ENCODE measurements at regions not wholly inside any gene's neighbourhood (a gene's known extent, or its start where the extent isn't known, plus 50 kb on each side); places are given as distances from the start of the nearest gene placed in this dataset.
A peak's percentile ranks its signal among the peaks of the same experiment; 100 is the strongest.

GRCh38 chr5:67969176-67969575, 246.4 kb upstream of the PIK3R1 start:
- H3K9me3 ChIP-seq (replicated peaks in 1 of 2; ENCODE audit: control insufficient read depth in 2 of 2, insufficient read depth in 1 of 2, low read depth in 1 of 2, low read length in 2 of 2) = no peaks in the 10 kb centered on the region
- H3K4ac ChIP-seq (ENCODE audit: low read length) = no peak overlapping the region
- WGBS, 2 donors (ENCODE audit: extremely low coverage in 2 of 2, insufficient read length in 2 of 2, insufficient replicate concordance in 1 of 2) = no CpG with 5 or more reads among the region's 2 CpGs
- no peak overlapping the region for H2AK5ac ChIP-seq (ENCODE audit: low read depth, low read length)
- no peak overlapping the region for H3K14ac ChIP-seq (ENCODE audit: low read length)
- H2BK120ac ChIP-seq (ENCODE audit: low read depth, low read length) = no peak overlapping the region
- H4K8ac ChIP-seq (ENCODE audit: low read depth, low read length) = no peak overlapping the region
- H2AFZ ChIP-seq (ENCODE audit: low read length) = no peak overlapping the region
- H3K27ac ChIP-seq (replicated peaks; ENCODE audit: low read length) = no peak overlapping the region
- no peak overlapping the region for H4K91ac ChIP-seq (ENCODE audit: low read depth, low read length, poor library complexity)
- no peaks in the 10 kb centered on the region for H3K36me3 ChIP-seq (replicated peaks in 1 of 2; ENCODE audit: control insufficient read depth in 2 of 2, insufficient read depth in 2 of 2, low read length in 2 of 2)
- H2BK5ac ChIP-seq (ENCODE audit: low read length) = no peak overlapping the region
- no peak overlapping the region for H2BK12ac ChIP-seq (ENCODE audit: low read length)
- no peak overlapping the region for H3K4me3 ChIP-seq (ENCODE audit: low read length in 2 of 2)
- DNase-seq (ENCODE audit: low spot score) = no peak
- H3K27me3 ChIP-seq (ENCODE audit: control insufficient read depth in 3 of 3, insufficient read depth in 3 of 3, low read depth in 1 of 3, low read length in 3 of 3) = no peaks in the 10 kb centered on the region
- H3K79me1 ChIP-seq (ENCODE audit: low read depth, low read length) = no peaks in the 10 kb centered on the region
- H3K9ac ChIP-seq (ENCODE audit: low read depth, low read length, poor library complexity) = no peak overlapping the region
- no peak overlapping the region for H3K18ac ChIP-seq (ENCODE audit: low read length)
- H3K23ac ChIP-seq (ENCODE audit: low read depth, low read length, poor library complexity) = no peak overlapping the region
- H3K4me2 ChIP-seq (ENCODE audit: insufficient read depth, low read length, poor library complexity, severe bottlenecking) = no peak overlapping the region
- no peak overlapping the region for H2BK15ac ChIP-seq (ENCODE audit: low read length)
- peaks cover 0 to 1% of the 10 kb centered on the region in 2 donors for H3K4me1 ChIP-seq (ENCODE audit: control insufficient read depth in 2 of 2, insufficient read depth in 1 of 2, low read depth in 1 of 2, low read length in 2 of 2)

DNA sequence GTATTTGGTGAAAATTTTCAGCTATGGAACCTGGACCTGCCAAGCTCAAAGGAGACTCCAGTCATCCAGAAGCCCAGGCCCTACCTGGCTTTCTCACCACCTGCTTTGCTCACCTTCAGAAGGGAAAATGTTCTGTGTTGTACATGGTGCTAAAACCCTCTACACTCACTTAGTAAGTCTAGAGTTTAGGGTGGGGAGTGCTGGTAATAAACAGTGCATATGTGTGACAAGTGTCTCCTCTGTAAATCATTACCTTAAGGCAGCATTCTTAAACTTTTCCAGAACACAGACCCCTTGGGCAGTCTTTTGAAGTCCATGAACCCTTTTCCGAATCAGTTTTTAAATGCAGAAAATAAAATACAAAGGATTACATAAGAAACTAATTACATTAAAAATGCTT, 248.8 kb upstream of the PIK3R1 start:
- H3K27me3 ChIP-seq (ENCODE audit: control insufficient read depth in 3 of 3, insufficient read depth in 3 of 3, low read depth in 1 of 3, low read length in 3 of 3) = no peaks in the 10 kb centered on the region
- no peak overlapping the region for H3K4ac ChIP-seq (ENCODE audit: low read length)
- no peak overlapping the region for H4K91ac ChIP-seq (ENCODE audit: low read depth, low read length, poor library complexity)
- WGBS, 2 donors (ENCODE audit: extremely low coverage in 2 of 2, insufficient read length in 2 of 2, insufficient replicate concordance in 1 of 2) = no CpG with 5 or more reads among the region's 1 CpG
- H3K9ac ChIP-seq (ENCODE audit: low read depth, low read length, poor library complexity) = no peak overlapping the region
- H3K4me1 ChIP-seq (ENCODE audit: control insufficient read depth in 2 of 2, insufficient read depth in 1 of 2, low read depth in 1 of 2, low read length in 2 of 2) = no peaks in the 10 kb centered on the region
- no peak overlapping the region for H2AK5ac ChIP-seq (ENCODE audit: low read depth, low read length)
- no peak overlapping the region for H2AFZ ChIP-seq (ENCODE audit: low read length)
- H2BK5ac ChIP-seq (ENCODE audit: low read length) = no peak overlapping the region
- H3K79me1 ChIP-seq (ENCODE audit: low read depth, low read length) = no peaks in the 10 kb centered on the region
- no peak overlapping the region for H4K8ac ChIP-seq (ENCODE audit: low read depth, low read length)
- no peak overlapping the region for H3K23ac ChIP-seq (ENCODE audit: low read depth, low read length, poor library complexity)
- no peak overlapping the region for H3K27ac ChIP-seq (replicated peaks; ENCODE audit: low read length)
- no peak for DNase-seq (ENCODE audit: low spot score)
- H3K4me2 ChIP-seq (ENCODE audit: insufficient read depth, low read length, poor library complexity, severe bottlenecking) = no peak overlapping the region
- H2BK120ac ChIP-seq (ENCODE audit: low read depth, low read length) = no peak overlapping the region
- no peaks in the 10 kb centered on the region for H3K9me3 ChIP-seq (replicated peaks in 1 of 2; ENCODE audit: control insufficient read depth in 2 of 2, insufficient read depth in 1 of 2, low read depth in 1 of 2, low read length in 2 of 2)
- H2BK15ac ChIP-seq (ENCODE audit: low read length) = no peak overlapping the region
- no peak overlapping the region for H3K18ac ChIP-seq (ENCODE audit: low read length)
- H3K14ac ChIP-seq (ENCODE audit: low read length) = no peak overlapping the region
- H3K36me3 ChIP-seq (replicated peaks in 1 of 2; ENCODE audit: control insufficient read depth in 2 of 2, insufficient read depth in 2 of 2, low read length in 2 of 2) = no peaks in the 10 kb centered on the region
- no peak overlapping the region for H3K4me3 ChIP-seq (ENCODE audit: low read length in 2 of 2)
- no peak overlapping the region for H2BK12ac ChIP-seq (ENCODE audit: low read length)

GRCh38 chr5:67964619-67965018, 250.9 kb upstream of the PIK3R1 start:
- Histone ChIP-seq H4K8ac (ENCODE audit: low read depth, low read length) (no peak overlapping the region), H3K79me1 (ENCODE audit: low read depth, low read length) (no peaks in the 10 kb centered on the region), H2BK120ac (ENCODE audit: low read depth, low read length) (no peak overlapping the region), H3K4ac (ENCODE audit: low read length) (no peak overlapping the region), H2AFZ (ENCODE audit: low read length) (no peak overlapping the region), H3K14ac (ENCODE audit: low read length) (no peak overlapping the region), H3K4me1 (ENCODE audit: control insufficient read depth in 2 of 2, insufficient read depth in 1 of 2, low read depth in 1 of 2, low read length in 2 of 2) (peaks cover 4 to 5% of the 10 kb centered on the region in 2 donors), H2AK5ac (ENCODE audit: low read depth, low read length) (no peak overlapping the region), H3K4me2 (ENCODE audit: insufficient read depth, low read length, poor library complexity, severe bottlenecking) (no peak overlapping the region), H3K18ac (ENCODE audit: low read length) (no peak overlapping the region), H3K4me3 (ENCODE audit: low read length in 2 of 2) (no peak overlapping the region), H3K9ac (ENCODE audit: low read depth, low read length, poor library complexity) (no peak overlapping the region), H3K27me3 (ENCODE audit: control insufficient read depth in 3 of 3, insufficient read depth in 3 of 3, low read depth in 1 of 3, low read length in 3 of 3) (no peaks in the 10 kb centered on the region), H3K36me3 (replicated peaks in 1 of 2; ENCODE audit: control insufficient read depth in 2 of 2, insufficient read depth in 2 of 2, low read length in 2 of 2) (no peaks in the 10 kb centered on the region), H3K23ac (ENCODE audit: low read depth, low read length, poor library complexity) (no peak overlapping the region), H2BK5ac (ENCODE audit: low read length) (no peak overlapping the region), H4K91ac (ENCODE audit: low read depth, low read length, poor library complexity) (no peak overlapping the region), H3K9me3 (replicated peaks in 1 of 2; ENCODE audit: control insufficient read depth in 2 of 2, insufficient read depth in 1 of 2, low read depth in 1 of 2, low read length in 2 of 2) (no peaks in the 10 kb centered on the region), H2BK15ac (ENCODE audit: low read length) (no peak overlapping the region), H2BK12ac (ENCODE audit: low read length) (no peak overlapping the region), H3K27ac (replicated peaks; ENCODE audit: low read length) (no peak overlapping the region)
- WGBS, 2 donors (ENCODE audit: extremely low coverage in 2 of 2, insufficient read length in 2 of 2, insufficient replicate concordance in 1 of 2) = no CpG with 5 or more reads among the region's 2 CpGs
- no peak for DNase-seq (ENCODE audit: low spot score)

DNA sequence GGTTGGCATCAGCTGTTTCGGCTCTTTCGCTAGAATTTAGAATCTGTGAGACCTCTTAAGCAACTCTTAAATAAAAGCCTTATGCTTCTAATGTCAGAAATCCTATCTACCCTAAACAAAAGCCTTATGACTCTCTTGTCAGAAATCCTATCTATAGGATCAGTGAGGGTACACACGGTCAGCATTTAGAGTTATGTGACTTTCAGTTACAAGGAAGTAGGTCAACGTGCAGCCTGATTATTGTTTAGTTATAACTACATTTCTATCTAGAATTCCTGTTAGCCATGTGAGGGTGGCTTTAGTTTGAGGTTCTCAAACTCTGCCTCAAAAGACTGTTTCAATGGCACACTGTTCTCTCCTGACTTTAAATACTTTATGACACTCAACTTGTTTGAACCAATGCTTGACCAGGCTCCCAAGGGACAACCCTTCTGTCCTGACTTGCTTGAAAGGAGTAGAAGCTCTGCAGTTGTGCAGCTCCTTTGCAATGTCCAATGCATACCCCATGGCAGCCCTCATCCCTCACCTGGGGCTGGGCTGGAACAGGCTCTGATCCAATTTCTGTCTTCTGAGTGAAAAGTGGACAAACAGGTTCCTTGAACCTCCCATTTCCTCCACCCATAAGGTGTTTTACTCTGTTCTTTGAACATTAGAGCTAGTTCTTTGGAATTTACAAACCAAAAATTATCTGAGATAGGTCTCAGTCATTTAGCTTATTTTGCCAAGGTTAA, 251.6 kb upstream of the PIK3R1 start:
- H4K91ac ChIP-seq (ENCODE audit: low read depth, low read length, poor library complexity) = no peak overlapping the region
- H3K79me1 ChIP-seq (ENCODE audit: low read depth, low read length) = no peaks in the 10 kb centered on the region
- H2BK5ac ChIP-seq (ENCODE audit: low read length) = no peak overlapping the region
- H3K23ac ChIP-seq (ENCODE audit: low read depth, low read length, poor library complexity) = no peak overlapping the region
- H3K4ac ChIP-seq (ENCODE audit: low read length) = no peak overlapping the region
- no peaks in the 10 kb centered on the region for H3K27me3 ChIP-seq (ENCODE audit: control insufficient read depth in 3 of 3, insufficient read depth in 3 of 3, low read depth in 1 of 3, low read length in 3 of 3)
- peak overlapping the region; percentile 19 for H2AFZ ChIP-seq (ENCODE audit: low read length)
- no peaks in the 10 kb centered on the region for H3K9me3 ChIP-seq (replicated peaks in 1 of 2; ENCODE audit: control insufficient read depth in 2 of 2, insufficient read depth in 1 of 2, low read depth in 1 of 2, low read length in 2 of 2)
- H3K9ac ChIP-seq (ENCODE audit: low read depth, low read length, poor library complexity) = no peak overlapping the region
- H2BK15ac ChIP-seq (ENCODE audit: low read length) = no peak overlapping the region
- no peak for DNase-seq (ENCODE audit: low spot score)
- no peak overlapping the region for H3K4me3 ChIP-seq (ENCODE audit: low read length in 2 of 2)
- no CpG with 5 or more reads among the region's 4 CpGs for WGBS, 2 donors (ENCODE audit: extremely low coverage in 2 of 2, insufficient read length in 2 of 2, insufficient replicate concordance in 1 of 2)
- H3K4me2 ChIP-seq (ENCODE audit: insufficient read depth, low read length, poor library complexity, severe bottlenecking) = no peak overlapping the region
- no peak overlapping the region for H3K14ac ChIP-seq (ENCODE audit: low read length)
- H2AK5ac ChIP-seq (ENCODE audit: low read depth, low read length) = no peak overlapping the region
- H3K36me3 ChIP-seq (replicated peaks in 1 of 2; ENCODE audit: control insufficient read depth in 2 of 2, insufficient read depth in 2 of 2, low read length in 2 of 2) = no peaks in the 10 kb centered on the region
- H2BK12ac ChIP-seq (ENCODE audit: low read length) = no peak overlapping the region
- no peak overlapping the region for H3K27ac ChIP-seq (replicated peaks; ENCODE audit: low read length)
- no peak overlapping the region for H2BK120ac ChIP-seq (ENCODE audit: low read depth, low read length)
- H3K4me1 ChIP-seq (ENCODE audit: control insufficient read depth in 2 of 2, insufficient read depth in 1 of 2, low read depth in 1 of 2, low read length in 2 of 2) = peaks cover 4 to 5% of the 10 kb centered on the region in 2 donors
- no peak overlapping the region for H3K18ac ChIP-seq (ENCODE audit: low read length)
- no peak overlapping the region for H4K8ac ChIP-seq (ENCODE audit: low read depth, low read length)
